ENCODE measurements at regions not wholly inside any gene's neighbourhood (a gene's known extent, or its start where the extent isn't known, plus 50 kb on each side); places are given as distances from the start of the nearest gene placed in this dataset.
A peak's percentile ranks its signal among the peaks of the same experiment; 100 is the strongest.
"Not testable (repeated sequence)": the region's sequence is repeated elsewhere in the genome, so short reads cannot be mapped to it uniquely, and the experiment has no call there.

- peak; percentile 92 for DNase-seq
Observed at GRCh38 chr10:44569193-44570091, 184.5 kb upstream of the CXCL12 start.

GRCh38 chr10:44571701-44572100 is 186.8 kb upstream of the CXCL12 start:
- DNase-seq: peak; percentile 38

- DNase-seq: no peak
Observed at GRCh38 chr10:44572146-44572545, 187.2 kb upstream of the CXCL12 start.

- no peak for DNase-seq
Observed at GRCh38 chr10:44573821-44574220, 188.9 kb upstream of the CXCL12 start.

DNA sequence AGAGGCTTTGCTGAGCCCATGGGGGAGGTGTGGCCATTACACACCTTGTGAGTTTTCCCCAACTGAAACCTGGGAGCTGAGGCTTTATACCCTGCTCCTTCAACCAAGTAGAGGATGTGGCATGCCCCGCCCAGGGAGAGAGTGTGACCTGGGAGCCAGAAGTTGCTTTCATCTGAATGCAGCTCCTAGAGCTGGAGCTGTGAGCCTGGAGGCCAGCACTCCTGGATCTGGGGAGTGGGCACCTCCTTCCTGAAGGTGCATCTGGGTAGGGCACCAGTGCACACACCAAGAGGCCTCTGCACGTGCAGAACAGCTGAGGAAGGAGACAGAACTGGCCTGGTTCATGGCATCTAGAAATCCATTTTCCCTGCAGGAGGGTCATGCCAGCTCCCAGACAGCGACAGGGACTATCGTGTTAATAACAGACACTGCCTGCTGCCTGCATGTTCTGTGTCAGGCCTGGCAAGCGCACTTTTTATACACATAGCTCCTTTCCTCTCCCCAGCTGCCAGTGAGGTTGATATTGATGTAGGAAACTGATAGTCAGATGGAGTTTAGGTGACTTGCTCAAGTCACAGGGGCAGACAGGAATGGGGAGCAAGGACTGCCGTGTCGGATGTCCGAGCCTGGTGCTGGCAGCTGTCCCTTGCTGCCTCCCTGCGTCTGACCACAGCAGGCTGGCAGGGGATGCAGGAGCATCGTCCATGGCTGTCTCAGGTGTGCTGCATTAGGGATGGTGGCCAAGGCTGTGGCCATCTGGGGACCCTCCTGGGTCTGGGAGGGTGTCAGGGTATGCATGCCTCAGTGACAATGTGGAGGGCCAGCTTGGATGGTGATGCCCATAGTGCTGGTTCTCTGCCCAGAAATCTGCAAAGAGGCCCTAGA is 189.9 kb upstream of the CXCL12 start:
- DNase-seq: no peak

DNA sequence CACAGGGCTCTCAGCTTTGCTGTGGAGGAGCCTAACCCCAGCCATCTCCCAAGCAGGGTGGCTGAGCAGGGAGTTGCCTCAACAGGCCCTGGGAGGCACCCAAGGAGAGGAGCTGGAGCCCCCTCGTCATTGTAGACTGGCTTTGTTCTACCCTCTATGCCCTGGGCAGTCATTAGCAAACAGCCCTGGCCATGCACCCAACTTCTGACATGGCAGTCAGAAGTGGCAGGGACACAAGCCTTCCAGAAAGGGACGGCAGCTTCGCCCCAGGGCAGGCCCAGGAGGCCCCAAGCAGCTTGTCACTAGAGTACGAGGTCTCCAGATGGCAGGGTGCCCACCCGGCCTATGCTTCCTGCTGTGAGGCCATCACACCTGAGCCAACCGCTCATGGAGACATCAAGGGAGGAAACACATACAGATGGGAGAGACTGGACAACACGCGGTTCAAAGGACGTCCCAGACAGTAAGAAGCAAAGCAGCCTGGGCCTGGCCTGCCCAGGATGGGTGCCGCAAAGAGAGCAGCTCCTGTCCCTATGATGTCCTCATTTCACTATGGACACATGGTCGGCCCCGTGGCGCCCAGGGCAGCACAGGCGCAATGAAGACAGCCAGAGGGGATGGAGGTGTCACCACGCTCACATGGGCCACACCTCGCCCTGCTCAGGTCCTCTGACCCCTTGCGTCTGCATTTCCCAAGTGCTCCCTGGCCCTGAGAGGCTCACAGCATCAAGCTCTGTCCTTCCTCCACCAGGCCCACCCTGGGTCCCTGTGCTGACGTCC is 190.9 kb upstream of the CXCL12 start:
- no peak for DNase-seq

- no peak for DNase-seq
Observed at GRCh38 chr10:44576702-44577191, 191.8 kb upstream of the CXCL12 start.

GRCh38 chr10:44577533-44577932 is 192.6 kb upstream of the CXCL12 start:
- DNase-seq: no peak

DNA sequence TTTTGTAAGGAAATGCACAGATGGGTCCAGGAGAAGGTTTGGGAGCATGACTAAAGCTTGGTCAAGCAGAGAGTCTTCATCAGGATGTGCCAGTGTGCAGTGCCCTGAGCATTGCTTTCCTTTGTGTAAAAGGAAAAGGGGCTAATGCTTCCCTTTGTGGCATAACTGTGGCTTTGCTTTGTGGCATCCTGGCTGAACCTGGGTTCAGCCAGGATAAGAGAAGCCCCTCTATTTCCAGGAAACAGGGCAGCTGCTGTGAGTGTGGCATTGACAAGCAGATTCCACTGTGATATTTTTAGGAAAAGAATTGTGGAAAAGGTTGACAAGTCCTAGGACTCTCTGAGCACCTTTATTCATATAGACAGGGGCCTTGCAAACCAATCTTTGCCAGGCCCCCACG is 193.4 kb upstream of the CXCL12 start:
- no peak for DNase-seq

- DNase-seq: not testable (repeated sequence)
Observed at GRCh38 chr10:44578963-44579362, 194.1 kb upstream of the CXCL12 start.

GRCh38 chr10:44581996-44582395 is 197.1 kb upstream of the CXCL12 start:
- no peak for DNase-seq

- no peak for DNase-seq
Observed at GRCh38 chr10:44587488-44588318, 202.8 kb upstream of the CXCL12 start.

GRCh38 chr10:44589181-44589943 is 204.5 kb upstream of the CXCL12 start:
- DNase-seq: no peak

- no peak for DNase-seq
Observed at GRCh38 chr10:44589944-44590449, 205.1 kb upstream of the CXCL12 start.

DNA sequence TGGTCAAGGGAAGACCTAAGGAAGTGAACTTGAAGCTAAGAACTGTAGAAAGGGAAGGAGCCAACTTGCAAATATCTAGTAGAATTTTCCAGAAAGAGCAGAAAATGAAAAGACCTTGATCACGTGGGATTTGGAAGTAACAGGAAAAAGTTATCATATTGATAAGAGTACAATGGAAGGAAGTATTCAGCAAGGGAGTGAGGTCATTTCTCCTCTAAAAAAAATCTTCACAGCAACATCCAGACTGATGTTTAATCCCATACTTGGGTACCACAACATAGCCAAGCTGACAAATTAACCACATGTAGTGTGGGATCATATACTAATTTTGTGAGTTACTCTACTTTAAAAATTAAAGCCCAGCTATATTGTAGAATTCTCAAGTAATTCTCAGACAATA is 207.0 kb upstream of the CXCL12 start:
- DNase-seq: no peak

DNA sequence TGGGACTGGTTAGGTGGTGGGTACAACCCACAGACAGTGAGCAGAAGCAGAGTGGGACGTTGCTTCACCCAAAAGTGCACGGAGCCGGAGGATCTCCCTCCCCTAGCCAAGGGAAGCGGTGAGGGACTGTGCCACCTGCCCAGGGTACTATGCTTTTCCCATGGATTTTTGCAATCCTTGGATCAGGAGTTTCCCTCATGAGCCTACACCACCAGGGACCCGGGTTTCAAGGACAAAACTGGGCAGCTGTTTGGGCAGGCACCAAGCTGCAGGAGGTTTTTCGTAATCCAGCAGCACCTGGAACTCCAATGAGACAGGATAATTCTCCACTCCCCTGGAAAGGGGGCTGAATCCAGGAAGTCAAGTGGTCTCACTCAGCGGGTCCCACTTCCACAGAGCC is 209.1 kb upstream of the CXCL12 start:
- DNase-seq: no peak

GRCh38 chr10:44607116-44607515 is 222.2 kb upstream of the CXCL12 start:
- peak; percentile 26 for DNase-seq

DNA sequence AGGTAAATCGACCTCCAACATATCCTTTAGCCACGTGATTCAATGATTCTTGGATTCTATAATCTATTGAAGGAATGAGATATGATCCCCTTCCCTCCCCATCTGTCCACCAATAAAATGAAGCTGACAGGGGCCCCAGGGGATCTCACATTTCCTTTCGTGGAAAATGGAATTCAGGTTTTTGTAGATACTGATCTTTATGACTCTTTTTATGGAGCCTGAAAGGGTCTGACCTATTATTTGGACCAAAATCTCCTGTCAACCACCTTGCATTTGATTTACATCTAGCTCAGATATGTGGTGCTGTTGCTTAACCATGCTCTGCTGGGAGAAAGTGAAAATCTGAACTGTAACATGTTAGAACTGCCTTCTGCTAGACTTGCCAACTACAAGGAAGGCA is 234.0 kb upstream of the CXCL12 start:
- peak; percentile 35 for DNase-seq

- DNase-seq: no peak
Observed at GRCh38 chr10:44619521-44619920, 234.6 kb upstream of the CXCL12 start.

DNA sequence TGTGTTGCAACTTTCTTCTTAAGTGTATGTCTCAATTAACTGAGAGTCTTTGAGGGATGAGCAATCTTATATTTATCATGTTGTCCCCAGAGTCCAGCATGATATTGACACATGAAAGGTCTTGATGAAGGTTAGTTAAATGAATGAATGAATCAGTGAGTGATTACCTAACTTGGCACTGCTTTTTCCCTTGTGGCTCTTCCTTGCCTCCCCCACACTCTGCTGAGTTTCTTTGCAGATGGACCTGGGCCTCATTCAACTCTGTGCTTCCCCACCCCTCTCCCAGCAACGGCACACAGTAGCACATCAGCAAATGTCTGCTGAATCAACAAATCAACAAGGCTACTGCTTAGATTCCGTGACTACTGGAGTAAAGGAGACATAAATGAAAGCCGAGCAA is 235.1 kb upstream of the CXCL12 start:
- DNase-seq: peak; percentile 89

Data from fibroblast of upper back skin (primary cell).